ENCODE measurements at regions not wholly inside any gene's neighbourhood (a gene's known extent, or its start where the extent isn't known, plus 50 kb on each side); places are given as distances from the start of the nearest gene placed in this dataset.

DNA sequence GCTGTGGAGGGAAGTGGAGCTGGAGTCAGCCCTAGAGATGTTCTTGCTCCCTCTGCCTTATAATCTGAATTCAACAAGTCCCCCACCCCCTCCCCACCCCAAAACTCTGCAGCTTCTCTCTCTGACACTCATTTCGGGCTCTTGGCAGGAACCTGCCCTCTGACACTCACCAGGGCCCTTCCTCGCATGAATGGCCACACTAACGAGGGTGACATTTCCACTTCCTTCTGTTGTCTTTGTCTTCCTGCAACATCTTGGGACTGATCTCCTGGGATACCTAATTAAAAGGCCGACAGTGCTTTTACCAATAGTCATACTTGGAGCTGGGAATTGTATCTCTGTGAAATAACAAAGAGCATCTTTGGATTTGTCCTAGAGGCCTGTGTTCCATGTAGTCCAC lies 106.9 kb upstream of the PIRT start:
- DNase-seq (ENCODE audit: low read depth), result no peak
- TF ChIP-seq, protein P1, sequence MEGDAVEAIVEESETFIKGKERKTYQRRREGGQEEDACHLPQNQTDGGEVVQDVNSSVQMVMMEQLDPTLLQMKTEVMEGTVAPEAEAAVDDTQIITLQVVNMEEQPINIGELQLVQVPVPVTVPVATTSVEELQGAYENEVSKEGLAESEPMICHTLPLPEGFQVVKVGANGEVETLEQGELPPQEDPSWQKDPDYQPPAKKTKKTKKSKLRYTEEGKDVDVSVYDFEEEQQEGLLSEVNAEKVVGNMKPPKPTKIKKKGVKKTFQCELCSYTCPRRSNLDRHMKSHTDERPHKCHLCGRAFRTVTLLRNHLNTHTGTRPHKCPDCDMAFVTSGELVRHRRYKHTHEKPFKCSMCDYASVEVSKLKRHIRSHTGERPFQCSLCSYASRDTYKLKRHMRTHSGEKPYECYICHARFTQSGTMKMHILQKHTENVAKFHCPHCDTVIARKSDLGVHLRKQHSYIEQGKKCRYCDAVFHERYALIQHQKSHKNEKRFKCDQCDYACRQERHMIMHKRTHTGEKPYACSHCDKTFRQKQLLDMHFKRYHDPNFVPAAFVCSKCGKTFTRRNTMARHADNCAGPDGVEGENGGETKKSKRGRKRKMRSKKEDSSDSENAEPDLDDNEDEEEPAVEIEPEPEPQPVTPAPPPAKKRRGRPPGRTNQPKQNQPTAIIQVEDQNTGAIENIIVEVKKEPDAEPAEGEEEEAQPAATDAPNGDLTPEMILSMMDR (IDR thresholded peaks at IDR 0.05; ENCODE audit: insufficient read depth, low read depth, low read length, missing control alignments), result no peak
- H3K4me3 ChIP-seq (ENCODE audit: low read depth, low read length), result no peak overlapping the region

DNA sequence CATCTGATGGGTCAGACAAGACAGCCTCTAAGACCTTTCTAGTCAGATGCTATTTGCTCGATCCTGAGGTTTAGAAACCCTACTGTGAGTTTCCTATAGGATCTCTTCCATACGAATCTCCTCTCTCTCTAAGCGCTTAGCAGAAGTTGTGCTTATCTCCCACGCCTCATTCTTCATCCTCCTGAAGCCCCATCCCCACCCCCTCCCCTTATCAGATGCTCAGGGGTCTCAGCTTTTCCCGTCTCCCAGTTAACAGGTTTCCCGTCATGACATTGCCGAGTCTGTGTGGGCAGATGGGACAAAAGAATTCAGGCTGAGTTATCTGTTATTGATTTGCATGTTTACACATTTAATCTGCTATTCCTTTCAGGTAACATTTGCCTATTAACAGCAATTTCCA lies 99.0 kb upstream of the PIRT start:
- TF ChIP-seq, protein P1 (IDR thresholded peaks at IDR 0.05; ENCODE audit: insufficient read depth, low read depth, low read length, missing control alignments), result no peak
- no peak for DNase-seq (ENCODE audit: low read depth)
- H3K4me3 ChIP-seq (ENCODE audit: low read depth, low read length), result no peak overlapping the region

DNA sequence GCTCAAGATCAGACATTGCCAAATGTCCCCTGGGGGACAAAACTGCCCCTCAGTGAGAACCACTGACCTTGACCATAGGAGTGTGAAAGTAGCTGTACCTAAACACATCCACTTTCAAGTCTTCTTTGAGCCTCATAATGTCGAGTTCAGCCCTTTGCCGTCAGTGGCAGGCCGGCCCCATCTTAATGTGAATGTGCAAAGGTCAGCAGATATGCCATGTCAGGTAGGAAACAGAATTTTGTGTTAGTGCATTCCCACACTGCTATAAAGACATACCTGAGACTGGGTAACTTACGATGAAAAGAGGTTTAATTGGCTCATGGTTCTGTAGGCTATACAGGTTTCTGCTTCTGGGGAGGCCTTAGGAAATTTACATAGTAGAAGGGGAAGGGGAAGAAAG lies 95.1 kb upstream of the PIRT start:
- H3K4me3 ChIP-seq (ENCODE audit: low read depth, low read length), result no peak overlapping the region
- TF ChIP-seq, protein P1 (IDR thresholded peaks at IDR 0.05; ENCODE audit: insufficient read depth, low read depth, low read length, missing control alignments), result no peak
- DNase-seq (ENCODE audit: low read depth), result no peak

DNA sequence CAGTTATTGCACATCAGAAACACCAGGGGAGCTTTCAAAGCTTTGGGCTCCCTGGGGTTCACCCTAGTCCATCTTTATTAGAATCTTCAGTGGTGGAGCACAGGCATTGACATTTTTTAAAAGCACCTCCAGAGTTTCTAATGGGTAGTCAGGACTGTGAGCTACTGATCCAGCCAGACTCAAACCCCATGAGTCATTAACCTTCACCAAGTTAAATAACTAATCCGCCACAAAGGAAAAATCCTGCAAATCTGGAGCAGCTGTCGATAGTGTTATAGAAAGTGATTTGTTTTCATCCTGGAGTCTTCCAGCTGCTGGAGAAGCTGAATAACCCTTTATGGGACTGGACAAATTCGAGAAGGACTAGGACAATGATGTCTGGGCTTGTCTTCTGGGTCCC lies 93.2 kb upstream of the PIRT start:
- TF ChIP-seq, protein P1 (IDR thresholded peaks at IDR 0.05; ENCODE audit: insufficient read depth, low read depth, low read length, missing control alignments), result no peak
- no peak for DNase-seq (ENCODE audit: low read depth)
- H3K4me3 ChIP-seq (ENCODE audit: low read depth, low read length), result no peak overlapping the region

DNA sequence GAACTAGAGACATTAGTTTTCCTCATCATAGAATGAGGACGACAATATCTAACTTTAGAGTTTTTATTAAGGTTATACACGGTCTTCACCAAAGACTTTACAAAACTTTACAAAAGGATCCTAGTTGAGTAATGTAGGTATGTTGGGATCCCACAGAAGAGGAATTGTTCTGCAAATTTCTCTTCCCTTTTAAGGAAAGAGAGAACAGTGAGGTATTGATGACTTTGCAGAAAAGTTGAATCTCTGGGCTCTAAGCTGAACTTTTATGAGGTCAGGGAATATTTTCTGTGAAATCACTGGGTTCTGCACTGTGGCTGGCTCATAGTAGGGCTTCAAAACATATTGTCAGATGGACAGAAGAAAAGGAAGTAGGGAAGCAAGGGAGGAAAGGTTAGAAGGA lies 89.8 kb upstream of the PIRT start:
- no peak for DNase-seq (ENCODE audit: low read depth)
- no peak overlapping the region for H3K4me3 ChIP-seq (ENCODE audit: low read depth, low read length)
- TF ChIP-seq, protein P1 (IDR thresholded peaks at IDR 0.05; ENCODE audit: insufficient read depth, low read depth, low read length, missing control alignments), result no peak

DNA sequence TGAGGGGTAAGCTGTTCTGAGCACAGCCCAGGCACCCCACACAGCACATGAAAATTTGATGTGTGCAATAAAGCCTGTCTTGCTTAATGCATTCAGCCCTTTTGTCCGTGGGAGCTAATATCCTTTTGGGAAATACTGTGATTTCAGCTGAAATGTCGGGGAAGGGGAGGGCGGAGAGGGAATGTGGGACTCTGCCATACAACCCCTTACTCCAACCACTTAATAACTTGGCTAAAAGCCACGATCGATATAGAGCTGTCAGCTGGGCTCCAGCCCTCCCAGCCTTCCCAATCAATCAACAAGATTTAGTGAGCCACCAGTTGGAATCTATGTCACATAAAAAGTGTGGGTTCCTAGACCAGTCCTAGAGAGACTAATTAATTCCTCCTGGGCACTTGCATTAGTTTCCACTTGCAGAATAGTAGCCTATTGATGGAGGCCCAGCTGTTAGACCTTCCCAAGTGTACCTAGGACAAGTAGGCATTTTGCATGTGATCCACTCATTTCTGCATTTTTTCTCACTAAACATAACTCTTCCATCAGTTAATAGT lies 82.7 kb upstream of the PIRT start:
- DNase-seq (ENCODE audit: low read depth), result no peak
- no peak overlapping the region for H3K4me3 ChIP-seq (ENCODE audit: low read depth, low read length)
- TF ChIP-seq, protein P1 (IDR thresholded peaks at IDR 0.05; ENCODE audit: insufficient read depth, low read depth, low read length, missing control alignments), result no peak

DNA sequence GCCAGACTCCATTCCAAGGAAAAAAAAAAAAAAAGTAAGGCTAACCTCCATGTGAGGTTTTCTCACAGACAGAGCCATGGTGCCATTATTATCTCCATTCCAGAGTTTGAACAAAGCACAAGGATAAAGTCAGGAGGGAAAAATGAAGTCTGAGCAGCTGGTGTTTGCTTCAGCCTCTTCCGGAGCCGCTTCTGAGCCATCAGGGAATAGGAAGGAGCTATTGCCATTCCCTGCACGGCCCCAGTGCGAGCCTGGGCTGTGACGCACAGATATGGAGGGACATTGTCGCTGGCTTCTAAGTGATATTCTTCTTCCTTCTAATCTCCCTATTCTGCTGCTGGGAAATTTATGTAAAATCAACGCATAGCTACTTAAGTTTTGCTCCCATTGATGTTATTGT lies 69.5 kb upstream of the PIRT start:
- H3K4me3 ChIP-seq (ENCODE audit: low read depth, low read length), result no peak overlapping the region
- no peak for DNase-seq (ENCODE audit: low read depth)
- TF ChIP-seq, protein P1 (IDR thresholded peaks at IDR 0.05; ENCODE audit: insufficient read depth, low read depth, low read length, missing control alignments), result no peak

Data from GM12865 (cell line).